ENCODE measurements at regions not wholly inside any gene's neighbourhood (a gene's known extent, or its start where the extent isn't known, plus 50 kb on each side); places are given as distances from the start of the nearest gene placed in this dataset.
"Not testable (repeated sequence)": the region's sequence is repeated elsewhere in the genome, so short reads cannot be mapped to it uniquely, and the experiment has no call there.

DNA sequence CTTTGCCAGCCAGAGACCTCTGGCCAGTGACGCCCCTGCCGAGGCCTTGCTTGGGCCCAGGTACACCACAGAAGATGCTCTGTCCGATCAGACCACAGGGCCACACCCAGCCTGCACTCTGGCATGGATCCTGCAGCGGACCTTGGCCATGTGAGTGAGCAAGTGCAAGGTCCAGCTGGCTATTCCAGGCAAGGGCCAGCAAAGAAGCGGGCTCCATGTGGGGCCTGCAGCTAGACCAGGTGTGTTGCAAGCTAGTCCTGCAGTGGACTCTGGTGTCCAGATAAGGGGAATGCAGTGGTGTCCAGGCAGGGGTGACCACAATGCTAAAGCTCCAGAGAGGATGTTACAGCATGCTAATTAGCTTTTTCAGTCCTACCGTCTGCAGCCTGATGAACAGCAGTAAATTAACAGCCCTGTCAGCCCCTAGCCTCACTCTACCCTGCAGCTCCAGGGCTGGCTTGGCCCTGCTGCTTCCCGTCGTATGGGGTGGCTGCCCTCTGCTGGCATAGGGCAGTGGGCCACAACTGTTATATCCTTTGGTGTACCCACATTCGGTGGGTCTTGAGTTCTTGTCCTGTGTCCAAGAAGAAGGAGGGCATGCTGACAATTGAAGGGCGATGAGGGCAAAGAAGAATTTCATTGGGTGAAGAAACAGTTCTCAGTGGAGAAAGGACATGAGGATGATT, 284.5 kb upstream of the POU5F2 start:
- DNase-seq, result no peak

DNA sequence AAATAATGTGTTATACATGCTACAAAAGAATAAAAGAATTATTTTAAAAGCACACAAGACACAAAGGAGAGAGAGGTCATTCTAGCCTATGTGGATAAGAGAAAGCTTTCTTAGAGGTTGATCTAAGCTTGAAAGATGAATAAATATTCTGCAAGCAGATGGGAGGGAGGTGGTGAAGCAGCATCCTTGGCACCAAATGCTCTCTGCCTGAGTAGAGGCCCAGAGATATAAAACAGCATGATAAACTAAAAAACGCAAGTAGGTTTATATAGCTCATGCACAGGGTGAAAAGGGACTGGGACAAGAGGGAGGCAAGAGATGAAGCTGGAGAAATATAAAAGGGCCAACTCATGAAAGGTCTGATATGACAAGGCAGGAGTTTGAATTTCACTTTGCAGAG, 283.2 kb upstream of the POU5F2 start:
- DNase-seq, result no peak

DNA sequence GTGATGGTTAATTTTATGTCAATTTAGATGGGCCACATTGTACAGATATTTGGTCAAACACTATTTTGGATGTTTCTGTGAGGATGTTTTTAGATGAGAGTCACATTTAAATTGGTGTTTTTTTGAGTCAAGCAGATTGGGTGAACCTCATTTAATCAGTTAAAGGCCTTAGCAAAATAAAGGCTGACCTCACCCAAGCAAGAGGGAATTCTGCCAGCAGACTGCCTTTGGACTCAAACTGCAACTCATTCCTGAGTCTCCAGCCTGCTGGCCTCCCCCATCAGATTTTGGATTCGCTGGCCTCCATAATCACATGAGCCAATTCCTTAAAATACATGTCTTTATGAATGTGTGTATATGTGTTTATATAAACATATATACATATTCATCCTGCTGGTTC, 282.7 kb upstream of the POU5F2 start:
- no peak for DNase-seq

DNA sequence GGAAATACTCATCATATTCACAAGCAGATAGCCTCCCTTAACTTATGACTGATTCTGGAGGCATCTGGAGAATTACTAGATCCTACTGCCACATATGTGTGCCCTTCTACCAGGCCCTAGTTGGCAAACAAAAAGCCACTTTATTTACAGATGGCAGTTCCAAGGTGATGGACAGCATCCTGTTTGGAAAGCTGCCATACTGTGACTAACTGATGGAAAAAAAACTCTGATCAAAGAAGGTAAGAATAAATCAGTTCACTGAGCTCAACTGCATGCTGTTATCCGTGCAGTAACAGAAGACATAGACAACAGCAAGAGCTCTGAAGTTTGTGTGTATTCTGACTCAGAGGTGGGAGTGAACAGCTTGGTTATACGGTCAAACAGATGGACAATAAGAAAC, 279.8 kb upstream of the POU5F2 start:
- DNase-seq, result no peak

DNA sequence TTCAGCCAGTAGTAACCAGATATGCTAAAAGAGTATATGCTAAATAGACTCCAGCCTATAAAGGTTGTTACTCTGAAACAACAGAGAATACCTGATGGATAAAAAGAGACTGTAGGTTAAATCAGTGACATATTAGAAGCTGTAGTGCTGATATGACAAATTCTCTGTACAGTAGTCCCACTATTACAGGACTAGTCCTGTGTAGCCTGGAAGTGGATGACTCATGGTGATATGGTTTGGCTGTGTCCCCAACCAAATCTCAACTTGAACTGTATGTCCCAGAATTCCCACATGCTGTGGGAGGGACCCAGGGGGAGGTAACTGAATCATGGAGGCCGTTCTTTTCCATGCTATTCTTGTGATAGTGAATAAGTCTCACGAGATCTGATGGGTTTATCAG, 276.2 kb upstream of the POU5F2 start:
- DNase-seq, result no peak

DNA sequence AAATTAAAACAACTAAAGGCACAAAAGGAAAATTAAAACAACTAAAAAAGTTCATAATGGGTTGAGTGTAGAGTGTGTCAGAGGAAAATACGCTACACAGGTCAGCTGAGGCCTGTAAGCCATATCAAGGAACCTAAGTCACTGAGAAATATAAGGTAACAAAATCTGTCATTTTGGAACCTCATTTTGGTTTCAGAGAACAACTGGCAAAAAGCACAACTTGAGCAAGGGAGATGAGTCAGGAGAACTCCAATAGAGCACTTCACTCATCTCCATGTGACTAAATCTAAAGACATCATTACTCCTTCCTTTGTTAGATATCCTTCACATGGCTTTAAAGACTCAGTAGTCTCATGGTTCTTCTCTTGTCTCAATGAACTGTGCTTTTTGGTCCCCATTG, 269.4 kb upstream of the POU5F2 start:
- DNase-seq, result no peak

DNA sequence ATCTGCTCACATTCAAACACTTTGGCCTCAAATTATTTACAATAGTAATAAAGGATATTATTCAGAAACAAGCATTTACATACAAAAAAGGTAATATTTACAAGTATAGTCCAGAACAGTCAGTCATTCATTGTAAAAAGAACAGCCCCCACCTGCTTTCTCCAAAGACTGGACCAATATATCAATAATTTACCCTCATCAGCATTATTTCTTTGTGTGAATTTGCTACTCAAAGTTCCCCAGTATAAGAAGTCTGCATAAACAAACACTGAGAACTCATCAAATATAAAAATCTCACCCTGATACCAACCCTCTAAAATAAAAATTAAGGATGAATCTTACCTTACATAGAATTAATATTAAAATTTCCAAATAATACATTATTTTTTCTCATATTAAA, 267.8 kb upstream of the POU5F2 start:
- DNase-seq, result no peak

DNA sequence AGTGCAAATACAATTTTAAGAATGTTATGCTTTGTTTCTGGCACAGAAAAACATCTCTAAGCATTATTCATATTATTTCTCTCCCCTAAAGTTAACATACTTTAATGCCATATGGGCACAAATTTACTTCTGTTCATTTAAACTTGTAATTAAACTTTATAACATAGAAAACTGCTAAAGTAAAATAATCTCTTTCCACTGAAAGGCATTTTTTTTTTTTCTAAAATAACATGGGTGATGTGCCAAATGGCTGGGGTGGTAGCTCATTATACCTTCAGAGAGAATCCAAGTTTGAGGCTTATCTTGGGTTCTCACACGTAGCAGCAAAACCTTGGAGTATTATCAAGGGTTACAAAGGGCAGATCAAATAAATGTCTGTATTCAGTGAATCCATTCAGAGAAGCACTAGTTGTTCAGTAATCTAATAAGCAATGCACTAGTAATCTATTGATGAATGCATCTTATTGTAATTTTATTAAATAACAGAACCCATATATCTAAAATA, 257.6 kb upstream of the POU5F2 start:
- no peak for DNase-seq

DNA sequence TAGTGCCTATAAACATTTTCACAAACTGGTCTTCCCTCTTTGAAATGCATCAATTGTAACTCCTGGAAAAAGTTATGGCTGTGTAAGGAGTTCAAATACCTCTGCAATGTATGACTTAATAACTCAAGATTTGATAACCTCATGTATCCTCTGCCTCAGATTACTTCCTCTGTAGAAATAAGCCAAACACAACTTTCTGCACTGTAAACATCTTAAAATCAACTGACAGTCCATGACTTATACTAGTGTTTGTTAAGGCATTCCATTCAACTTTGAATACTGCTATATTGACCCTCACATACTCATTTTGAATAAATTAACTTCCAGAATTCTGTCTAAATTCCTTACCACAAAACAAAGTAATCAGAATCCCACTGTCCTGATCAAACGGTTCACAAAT, 256.2 kb upstream of the POU5F2 start:
- DNase-seq, result no peak

DNA sequence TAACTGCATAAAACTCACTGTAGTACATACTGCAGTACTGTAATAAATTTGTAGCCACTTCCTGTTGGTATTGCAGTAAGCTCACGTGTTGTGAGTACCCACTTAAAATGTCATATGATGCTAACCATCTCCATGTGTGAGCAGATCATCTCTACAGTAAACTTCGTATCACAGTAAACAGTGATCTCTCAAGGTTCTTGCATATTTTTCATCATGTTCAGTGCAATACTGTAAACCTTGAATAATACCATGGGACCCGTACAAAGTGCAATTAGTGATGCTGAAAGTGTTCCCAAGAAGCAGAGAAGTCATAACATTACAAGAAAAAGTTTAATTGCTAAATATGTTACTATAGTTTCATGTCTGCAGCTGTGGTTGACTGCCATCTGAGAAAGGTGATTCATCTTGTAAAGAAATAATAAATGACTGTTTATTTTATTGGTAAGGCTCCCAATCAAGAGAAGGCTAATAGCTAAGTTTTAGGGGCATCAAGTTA, 253.8 kb upstream of the POU5F2 start:
- DNase-seq, result no peak

DNA sequence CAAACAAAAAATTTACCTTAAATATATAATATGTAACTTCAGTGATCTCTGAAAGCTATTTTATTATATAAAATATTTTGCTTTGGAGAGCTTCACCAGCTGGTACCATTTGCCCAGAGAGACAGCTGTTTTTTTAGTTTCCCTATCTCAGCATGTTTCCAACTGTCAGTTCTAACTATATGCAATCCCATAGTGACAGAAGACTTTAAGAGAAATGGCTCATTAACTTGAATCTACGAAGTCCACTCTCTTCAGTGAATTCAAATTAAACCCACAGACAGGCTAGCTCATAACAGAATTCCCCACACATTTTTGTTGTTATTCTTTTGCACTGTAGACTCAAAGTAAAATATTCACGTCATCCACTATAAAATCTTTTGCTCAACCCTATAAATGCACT, 251.8 kb upstream of the POU5F2 start:
- DNase-seq, result peak; percentile 57

DNA sequence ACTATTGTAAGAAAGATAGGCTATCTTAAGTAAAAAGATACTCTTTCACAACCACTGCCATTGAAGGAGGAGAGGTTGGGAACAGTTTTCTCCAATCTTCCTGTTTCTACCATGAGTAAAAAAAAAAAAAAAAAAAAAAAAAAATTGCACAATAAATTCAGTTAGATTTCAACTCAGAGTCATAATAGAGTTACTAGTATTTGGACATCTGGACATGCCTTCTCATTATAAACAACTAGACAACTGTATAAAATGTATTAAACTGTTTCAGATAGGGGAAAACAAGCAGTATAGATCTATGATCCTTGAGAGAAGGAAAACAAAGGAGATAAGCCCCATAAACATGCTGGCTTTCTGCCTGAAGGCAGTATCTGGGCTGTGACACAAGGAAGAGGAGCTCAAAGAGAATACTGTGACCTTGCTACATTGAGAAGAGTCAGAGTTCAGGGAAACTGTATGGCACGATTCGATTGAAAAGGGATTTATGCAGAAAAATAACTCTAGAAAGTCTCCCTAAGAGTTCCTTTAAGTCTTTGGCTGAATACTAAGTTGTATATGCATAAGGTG, 249.2 kb upstream of the POU5F2 start:
- no peak for DNase-seq

DNA sequence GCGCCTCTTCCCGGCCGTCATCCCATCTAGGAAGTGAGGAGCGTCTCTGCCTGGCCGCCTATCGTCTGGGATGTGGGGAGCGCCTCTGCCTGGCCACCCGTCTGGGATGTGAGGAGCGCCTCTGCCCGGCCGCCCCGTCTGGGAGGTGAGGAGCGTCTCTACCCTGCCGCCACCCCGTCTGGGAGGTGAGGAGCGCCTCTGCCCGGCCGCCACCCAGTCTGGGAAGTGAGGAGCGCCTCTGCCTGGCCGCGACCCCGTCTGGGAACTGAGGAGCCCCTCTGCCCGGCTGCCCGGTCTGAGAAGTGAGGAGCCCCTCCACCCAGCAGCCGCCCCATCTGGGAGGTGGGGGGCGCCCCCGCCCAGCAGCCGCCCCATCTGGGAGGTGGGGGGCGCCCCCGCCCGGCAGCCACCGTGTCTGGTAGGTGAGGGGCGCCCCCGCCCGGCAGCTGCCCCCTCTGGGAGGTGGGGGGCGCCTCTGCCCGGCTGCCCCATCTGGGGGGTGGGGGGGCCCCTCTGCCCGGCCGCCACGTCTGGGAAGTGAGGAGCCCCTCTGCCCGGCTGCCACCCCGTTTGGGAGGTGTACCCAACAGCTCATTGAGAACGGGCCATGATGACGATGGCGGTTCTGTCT, 244.7 kb upstream of the POU5F2 start:
- not testable (repeated sequence) for DNase-seq

DNA sequence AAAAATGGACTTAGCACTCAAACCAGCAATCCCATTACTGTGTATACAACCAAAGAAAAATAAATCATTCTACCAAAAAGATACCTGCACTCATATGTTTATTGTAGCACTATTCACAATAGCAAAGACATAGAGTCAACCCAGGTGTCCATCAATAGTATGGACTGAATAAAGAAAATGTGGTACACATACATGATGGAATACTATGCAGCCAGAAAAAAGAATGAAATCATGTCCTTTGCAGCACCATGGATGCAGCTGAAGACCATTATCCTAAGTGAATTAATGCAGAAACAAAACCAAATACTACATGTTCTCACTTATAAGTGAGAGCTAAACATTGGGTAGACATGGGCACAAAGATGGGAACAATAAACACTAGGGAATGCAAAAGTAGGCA, 236.8 kb upstream of the POU5F2 start:
- DNase-seq, result no peak

DNA sequence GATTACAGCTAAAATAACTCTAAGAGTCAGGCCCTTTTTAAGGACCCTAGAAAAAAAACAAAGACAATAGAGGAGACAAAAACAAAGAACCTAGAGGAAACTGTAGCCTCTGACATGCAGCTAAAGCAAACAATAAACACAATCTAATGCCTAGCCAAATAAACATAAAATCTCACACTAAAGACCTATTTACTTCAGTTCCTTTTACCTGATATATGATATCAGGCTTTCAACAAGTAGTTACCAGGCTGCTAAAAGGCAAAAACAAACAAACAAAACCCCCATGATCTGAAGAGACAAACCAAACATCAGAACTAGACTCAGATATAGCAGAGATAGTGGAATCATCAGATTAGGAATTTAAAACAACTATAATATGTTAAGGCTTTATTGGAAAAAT, 226.5 kb upstream of the POU5F2 start:
- no peak for DNase-seq

DNA sequence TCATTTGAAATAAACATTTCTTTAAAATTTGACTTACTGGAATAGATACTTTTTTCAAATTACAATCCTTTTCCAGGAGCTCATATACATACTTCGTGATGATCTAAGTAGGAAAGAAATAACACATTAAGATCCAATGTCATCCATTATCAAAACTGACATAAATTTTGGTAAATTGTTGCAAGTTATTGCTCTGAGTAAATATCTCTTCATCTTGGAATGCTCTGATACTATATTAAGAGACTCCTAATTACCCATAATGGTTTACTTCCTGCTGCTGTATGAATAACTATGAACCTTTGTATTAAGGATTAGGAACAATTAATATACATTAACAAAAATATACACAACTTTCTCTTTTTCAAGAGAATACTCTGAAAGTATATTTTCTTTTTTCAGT, 223.0 kb upstream of the POU5F2 start:
- no peak for DNase-seq

DNA sequence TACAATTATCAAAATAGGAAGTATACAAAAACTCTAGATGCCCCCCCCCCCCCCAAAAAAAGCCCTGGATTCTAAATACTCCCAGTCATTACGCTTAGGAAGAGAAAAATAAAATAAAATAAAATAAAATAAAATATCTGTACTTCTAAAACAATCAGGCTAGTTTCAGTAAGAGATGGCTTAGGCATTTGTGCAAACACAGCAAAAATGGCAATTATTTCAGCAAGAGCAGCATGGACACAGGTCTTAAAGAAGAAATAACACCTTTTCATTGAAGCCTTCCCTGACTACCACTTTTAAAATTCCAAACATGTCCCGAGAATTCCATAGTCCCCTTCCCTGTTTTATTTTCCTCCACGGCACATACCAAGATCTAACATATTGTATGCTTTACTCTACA, 218.6 kb upstream of the POU5F2 start:
- DNase-seq, result no peak

DNA sequence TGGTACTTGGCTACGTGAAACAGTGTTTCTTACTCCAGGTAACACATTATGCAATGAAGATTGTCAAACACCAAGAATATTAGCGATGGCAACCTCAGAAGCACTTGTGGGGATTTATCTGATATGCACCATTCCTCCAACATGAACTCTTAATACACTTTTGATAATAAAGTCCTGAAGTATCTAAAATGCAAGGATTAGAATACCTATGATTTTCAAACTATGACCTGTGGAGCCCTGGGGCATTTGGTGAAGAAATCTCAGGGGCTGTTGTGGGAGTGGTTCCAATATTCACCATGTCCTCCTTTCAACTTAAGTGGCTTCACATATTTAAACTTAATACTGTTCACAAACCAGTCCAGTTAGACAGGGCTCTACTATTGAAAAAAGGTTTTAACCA, 214.6 kb upstream of the POU5F2 start:
- no peak for DNase-seq

DNA sequence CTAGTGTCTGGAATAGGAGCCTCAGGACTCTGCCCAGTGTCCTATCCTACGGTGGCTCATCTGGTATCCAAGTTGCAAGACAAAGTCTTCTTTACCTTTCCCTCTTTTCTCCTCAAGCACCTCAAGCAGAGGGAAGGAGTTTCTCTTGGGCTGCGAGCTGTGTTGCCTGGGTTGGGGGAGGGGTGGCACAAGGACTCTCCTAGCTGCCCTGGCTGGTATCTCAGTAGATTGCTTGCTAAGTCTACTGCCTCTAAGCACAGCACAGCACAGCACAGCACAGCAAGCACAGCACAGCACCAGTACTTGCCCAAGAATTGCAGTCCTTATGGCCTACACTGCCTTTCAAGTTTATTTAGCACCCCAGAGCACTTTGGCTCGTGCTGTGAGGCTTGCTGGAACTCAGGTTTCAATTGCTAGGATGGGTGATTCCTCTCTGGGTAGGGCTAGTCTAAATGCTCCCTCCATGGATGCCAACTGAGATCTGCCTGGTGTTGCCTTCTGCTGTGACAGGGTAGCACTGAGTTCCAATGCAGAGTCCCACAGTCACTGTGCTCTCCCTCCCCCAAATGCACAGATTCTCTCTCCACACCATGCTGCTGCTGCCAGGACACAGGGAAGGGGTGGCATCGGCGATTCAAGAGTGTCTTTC, 213.1 kb upstream of the POU5F2 start:
- no peak for DNase-seq

DNA sequence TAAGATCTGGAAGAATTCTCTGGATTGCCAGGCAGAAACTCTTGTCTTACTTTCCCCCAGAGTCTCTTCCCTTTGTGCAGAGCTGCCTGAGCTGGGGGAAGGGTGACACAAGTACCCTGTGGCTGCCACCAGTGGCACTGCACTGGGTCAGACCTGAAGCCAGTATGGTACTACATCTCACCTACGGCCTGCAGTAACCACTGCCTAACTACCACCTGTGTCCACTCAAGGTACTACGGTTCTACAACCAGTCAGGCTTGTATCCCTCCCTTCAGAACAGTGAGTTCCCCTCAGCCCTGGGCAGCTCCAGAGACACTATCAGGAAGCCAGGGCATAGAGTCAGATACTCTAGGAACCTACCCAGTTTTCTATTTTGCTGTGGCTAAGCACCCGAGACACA, 212.0 kb upstream of the POU5F2 start:
- no peak for DNase-seq

DNA sequence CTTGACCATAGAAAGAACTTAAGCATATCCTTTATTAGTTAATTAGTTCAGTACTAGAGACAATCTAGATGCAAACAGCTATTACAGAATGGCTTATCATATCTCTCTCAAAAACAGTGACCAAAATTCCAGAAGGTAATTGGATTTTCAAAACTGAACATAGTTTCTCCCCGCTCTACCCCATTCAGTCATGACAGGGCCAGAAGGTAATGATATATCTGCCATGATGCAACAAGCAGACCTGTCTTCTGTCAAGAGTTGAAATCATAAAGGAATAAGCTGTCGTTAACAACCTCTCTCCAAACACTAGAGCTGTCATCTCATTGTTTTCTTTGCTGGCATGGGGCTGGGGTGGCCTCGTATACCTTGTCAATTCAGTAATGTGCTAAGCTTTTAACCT, 200.5 kb upstream of the POU5F2 start:
- DNase-seq, result no peak

DNA sequence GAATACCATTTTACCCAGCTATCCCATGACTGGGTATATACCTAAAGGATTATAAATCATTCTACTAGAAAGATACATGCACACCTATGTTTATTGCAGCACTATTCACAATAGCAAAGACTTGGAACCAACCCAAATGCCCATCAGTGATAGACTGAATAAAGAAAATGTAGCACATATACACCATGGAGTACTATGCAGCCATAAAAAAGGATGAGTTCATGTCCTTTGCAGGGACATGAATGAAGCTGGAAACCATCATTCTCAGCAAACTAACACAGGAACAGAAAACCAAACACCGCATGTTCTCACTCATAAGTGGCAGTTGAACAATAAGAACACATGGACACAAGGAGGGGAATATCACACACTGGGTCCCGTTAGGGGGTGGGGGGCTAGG, 191.9 kb upstream of the POU5F2 start:
- not testable (repeated sequence) for DNase-seq

DNA sequence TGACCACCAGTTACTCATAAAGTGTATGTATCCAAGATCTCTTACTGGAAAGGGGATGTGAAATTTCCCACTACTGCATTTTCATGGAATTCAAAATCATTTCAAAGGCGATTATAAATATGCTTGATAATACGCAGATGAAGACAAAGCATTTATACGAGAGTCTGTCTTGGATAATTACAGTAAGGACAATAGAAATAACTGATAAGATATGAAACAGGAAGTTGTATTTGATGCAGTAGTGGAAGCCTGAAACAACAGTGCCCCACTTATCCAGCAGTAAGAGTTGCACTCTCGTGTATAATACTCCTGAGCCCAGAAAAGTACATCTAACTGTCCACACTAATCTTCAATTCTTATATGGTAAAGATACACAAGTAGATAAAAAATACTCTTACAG, 188.7 kb upstream of the POU5F2 start:
- DNase-seq, result no peak

DNA sequence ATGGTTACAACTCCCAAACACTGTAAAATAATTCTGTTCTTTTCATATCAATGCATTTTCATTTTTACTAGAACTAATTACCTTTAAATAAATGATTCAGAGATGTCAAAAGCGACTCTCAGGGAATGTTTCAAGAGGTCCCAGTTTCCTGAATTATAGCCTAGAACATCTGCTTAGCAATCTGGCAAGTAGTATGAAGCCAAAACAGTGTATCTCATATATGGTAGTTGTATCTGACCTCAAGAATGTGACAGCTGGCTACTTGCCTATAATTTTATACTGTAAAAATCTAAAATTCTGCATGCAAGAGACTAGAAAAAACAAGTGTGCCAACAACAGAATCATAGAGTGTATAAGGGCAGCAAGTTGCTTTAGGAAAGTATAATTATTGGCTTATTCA, 187.7 kb upstream of the POU5F2 start:
- no peak for DNase-seq
